ENCODE measurements at regions not wholly inside any gene's neighbourhood (a gene's known extent, or its start where the extent isn't known, plus 50 kb on each side); places are given as distances from the start of the nearest gene placed in this dataset.

DNA sequence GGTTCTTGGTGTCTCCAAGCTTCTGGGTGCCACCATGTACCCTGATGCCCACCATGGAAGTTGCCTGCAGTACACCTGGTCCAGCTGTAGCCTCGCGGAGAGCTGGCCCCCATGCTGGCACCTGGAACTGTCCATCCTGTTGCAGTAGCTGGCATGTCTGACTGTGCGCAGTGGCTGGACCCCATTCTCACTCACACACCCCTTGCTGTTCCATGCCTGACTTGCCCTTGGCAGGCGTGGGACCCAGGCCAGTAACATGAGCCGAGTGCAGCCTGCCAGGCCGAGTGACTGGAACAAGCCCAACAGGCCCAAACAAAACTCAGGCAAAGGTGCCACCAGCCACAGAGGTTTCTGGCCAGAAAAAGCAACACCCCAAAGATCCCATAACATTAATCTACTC is 73.8 kb downstream of the NEURL3 start:
- TF ChIP-seq EZH2 (IDR thresholded peaks at IDR 0.05): no peak
- TF ChIP-seq, protein P1, sequence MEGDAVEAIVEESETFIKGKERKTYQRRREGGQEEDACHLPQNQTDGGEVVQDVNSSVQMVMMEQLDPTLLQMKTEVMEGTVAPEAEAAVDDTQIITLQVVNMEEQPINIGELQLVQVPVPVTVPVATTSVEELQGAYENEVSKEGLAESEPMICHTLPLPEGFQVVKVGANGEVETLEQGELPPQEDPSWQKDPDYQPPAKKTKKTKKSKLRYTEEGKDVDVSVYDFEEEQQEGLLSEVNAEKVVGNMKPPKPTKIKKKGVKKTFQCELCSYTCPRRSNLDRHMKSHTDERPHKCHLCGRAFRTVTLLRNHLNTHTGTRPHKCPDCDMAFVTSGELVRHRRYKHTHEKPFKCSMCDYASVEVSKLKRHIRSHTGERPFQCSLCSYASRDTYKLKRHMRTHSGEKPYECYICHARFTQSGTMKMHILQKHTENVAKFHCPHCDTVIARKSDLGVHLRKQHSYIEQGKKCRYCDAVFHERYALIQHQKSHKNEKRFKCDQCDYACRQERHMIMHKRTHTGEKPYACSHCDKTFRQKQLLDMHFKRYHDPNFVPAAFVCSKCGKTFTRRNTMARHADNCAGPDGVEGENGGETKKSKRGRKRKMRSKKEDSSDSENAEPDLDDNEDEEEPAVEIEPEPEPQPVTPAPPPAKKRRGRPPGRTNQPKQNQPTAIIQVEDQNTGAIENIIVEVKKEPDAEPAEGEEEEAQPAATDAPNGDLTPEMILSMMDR (IDR thresholded peaks at IDR 0.05): no peak
- no peak for TF ChIP-seq EZH2phosphoT487 (IDR thresholded peaks at IDR 0.05)

Measured in neural progenitor cell (in vitro differentiated cells).